Fibroblast of lung (primary cell): ENCODE measurements at regions not wholly inside any gene's neighbourhood (a gene's known extent, or its start where the extent isn't known, plus 50 kb on each side); places are given as distances from the start of the nearest gene placed in this dataset.

Source experiments
- EZH2 ChIP-seq: IDR thresholded peaks from 2 replicates; pipeline ENCODE4 v1.5.1; 2012; ENCODE audit warnings: low read length, control low read depth, mild to moderate bottlenecking; ENCODE audit errors: missing control alignments
- TF ChIP-seq, protein P1 (sequence below), 2 donors: IDR thresholded peaks in 1 of 2; conservative IDR thresholded peaks in 1 of 2; 1 replicate in 1 of 2; 2 replicates in 1 of 2; pipeline ENCODE4 v1.5.1; 2011 to 2012; ENCODE audit warnings: low read length in 2 of 2, control low read depth in 1 of 2, inconsistent platforms in 1 of 2, low read depth in 1 of 2, mild to moderate bottlenecking in 1 of 2

GRCh38 chr12:24077161-24077560, 127.7 kb upstream of the SOX5 start:
- TF ChIP-seq, protein P1, sequence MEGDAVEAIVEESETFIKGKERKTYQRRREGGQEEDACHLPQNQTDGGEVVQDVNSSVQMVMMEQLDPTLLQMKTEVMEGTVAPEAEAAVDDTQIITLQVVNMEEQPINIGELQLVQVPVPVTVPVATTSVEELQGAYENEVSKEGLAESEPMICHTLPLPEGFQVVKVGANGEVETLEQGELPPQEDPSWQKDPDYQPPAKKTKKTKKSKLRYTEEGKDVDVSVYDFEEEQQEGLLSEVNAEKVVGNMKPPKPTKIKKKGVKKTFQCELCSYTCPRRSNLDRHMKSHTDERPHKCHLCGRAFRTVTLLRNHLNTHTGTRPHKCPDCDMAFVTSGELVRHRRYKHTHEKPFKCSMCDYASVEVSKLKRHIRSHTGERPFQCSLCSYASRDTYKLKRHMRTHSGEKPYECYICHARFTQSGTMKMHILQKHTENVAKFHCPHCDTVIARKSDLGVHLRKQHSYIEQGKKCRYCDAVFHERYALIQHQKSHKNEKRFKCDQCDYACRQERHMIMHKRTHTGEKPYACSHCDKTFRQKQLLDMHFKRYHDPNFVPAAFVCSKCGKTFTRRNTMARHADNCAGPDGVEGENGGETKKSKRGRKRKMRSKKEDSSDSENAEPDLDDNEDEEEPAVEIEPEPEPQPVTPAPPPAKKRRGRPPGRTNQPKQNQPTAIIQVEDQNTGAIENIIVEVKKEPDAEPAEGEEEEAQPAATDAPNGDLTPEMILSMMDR (conservative IDR thresholded peaks at IDR 0.05 in 1 of 2, IDR thresholded peaks at IDR 0.05 in 1 of 2; ENCODE audit: low read depth in 1 of 2, low read length in 2 of 2) = no peak
- no peak for TF ChIP-seq EZH2
